PC-9 (cell line): ENCODE measurements at regions not wholly inside any gene's neighbourhood (a gene's known extent, or its start where the extent isn't known, plus 50 kb on each side); places are given as distances from the start of the nearest gene placed in this dataset.

ENCODE experiments used
- EZH2 ChIP-seq: fragments of 200-600 bp; sonication (generic); IDR thresholded peaks from 2 replicates; pipeline ENCODE4 v1.8.0; 2017; ENCODE audit warnings: antibody characterized with exemption, low read depth
- TF ChIP-seq, protein P1 (sequence below): fragments of 200-600 bp; sonication (generic); conservative IDR thresholded peaks from 2 replicates; pipeline ENCODE4 v1.6.1; 2017; ENCODE audit warnings: mixed run types, antibody characterized with exemption, mild to moderate bottlenecking, moderate library complexity

DNA sequence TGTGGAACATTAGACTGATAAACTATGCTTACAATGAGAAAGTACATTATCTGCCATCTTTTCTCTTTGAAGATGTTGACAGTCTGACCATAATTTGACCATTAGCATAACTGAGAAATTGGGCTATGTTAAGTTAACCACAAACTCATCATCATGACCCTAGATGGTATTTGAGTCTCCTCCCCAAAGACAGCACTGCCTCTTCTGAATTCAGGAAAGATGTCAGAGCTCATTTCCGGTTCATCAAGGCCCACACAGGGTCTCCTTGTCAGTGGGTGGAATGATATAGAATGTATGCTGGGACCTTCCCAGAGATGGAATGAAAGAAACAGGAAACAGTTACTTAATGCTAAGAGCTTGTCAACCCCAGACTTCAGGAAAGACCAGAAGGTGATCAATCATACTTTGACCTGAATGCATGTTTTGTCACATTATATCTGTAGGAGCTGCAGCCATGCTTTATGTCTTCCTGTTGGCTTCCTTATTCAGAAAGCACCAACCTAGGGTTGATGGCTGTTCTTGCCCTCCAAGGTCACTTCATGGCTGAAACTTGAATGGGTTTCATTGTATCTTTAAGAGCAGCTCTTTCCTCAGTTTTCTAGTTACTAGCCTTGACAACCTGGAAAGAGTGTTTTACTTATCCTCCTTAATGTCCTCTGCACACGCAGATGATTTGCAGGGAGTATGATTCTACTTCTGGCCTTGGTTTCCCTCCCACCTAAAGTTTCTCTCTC lies 99.1 kb upstream of the NEUROD1 start:
- TF ChIP-seq, protein P1, sequence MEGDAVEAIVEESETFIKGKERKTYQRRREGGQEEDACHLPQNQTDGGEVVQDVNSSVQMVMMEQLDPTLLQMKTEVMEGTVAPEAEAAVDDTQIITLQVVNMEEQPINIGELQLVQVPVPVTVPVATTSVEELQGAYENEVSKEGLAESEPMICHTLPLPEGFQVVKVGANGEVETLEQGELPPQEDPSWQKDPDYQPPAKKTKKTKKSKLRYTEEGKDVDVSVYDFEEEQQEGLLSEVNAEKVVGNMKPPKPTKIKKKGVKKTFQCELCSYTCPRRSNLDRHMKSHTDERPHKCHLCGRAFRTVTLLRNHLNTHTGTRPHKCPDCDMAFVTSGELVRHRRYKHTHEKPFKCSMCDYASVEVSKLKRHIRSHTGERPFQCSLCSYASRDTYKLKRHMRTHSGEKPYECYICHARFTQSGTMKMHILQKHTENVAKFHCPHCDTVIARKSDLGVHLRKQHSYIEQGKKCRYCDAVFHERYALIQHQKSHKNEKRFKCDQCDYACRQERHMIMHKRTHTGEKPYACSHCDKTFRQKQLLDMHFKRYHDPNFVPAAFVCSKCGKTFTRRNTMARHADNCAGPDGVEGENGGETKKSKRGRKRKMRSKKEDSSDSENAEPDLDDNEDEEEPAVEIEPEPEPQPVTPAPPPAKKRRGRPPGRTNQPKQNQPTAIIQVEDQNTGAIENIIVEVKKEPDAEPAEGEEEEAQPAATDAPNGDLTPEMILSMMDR, result no peak
- no peak for TF ChIP-seq EZH2
